ENCODE measurements at regions not wholly inside any gene's neighbourhood (a gene's known extent, or its start where the extent isn't known, plus 50 kb on each side); places are given as distances from the start of the nearest gene placed in this dataset.

DNA sequence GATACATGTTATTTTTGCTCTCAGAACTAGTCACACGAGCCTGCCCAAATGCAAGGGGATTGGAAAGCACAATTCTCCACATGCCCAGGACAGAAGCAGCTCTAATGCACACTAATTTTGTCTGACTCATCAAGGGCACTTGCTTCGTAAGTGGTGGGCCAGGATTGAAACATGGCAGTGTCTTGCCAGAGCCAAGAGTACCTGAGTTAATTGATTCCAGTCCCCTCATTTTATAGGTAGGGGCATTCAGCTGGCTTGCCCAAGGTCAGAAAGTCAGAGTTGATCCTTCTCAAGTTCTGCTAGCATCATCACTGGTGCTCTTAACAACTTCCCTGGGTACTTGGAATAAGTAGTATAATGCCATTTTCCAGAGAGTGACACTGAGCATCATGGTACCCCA lies 356.1 kb downstream of the ZNF326 start:
- TF ChIP-seq, protein P1, sequence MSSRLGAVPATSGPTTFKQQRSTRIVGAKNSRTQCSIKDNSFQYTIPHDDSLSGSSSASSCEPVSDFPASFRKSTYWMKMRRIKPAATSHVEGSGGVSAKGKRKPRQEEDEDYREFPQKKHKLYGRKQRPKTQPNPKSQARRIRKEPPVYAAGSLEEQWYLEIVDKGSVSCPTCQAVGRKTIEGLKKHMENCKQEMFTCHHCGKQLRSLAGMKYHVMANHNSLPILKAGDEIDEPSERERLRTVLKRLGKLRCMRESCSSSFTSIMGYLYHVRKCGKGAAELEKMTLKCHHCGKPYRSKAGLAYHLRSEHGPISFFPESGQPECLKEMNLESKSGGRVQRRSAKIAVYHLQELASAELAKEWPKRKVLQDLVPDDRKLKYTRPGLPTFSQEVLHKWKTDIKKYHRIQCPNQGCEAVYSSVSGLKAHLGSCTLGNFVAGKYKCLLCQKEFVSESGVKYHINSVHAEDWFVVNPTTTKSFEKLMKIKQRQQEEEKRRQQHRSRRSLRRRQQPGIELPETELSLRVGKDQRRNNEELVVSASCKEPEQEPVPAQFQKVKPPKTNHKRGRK (CRISPR knock-in tag; IDR thresholded peaks at IDR 0.05; ENCODE audit: borderline replicate concordance) = no peak
- TF ChIP-seq, protein P2, sequence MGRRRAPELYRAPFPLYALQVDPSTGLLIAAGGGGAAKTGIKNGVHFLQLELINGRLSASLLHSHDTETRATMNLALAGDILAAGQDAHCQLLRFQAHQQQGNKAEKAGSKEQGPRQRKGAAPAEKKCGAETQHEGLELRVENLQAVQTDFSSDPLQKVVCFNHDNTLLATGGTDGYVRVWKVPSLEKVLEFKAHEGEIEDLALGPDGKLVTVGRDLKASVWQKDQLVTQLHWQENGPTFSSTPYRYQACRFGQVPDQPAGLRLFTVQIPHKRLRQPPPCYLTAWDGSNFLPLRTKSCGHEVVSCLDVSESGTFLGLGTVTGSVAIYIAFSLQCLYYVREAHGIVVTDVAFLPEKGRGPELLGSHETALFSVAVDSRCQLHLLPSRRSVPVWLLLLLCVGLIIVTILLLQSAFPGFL (CRISPR knock-in tag; IDR thresholded peaks at IDR 0.05; ENCODE audit: borderline replicate concordance) = no peak
- TF ChIP-seq, protein P3, sequence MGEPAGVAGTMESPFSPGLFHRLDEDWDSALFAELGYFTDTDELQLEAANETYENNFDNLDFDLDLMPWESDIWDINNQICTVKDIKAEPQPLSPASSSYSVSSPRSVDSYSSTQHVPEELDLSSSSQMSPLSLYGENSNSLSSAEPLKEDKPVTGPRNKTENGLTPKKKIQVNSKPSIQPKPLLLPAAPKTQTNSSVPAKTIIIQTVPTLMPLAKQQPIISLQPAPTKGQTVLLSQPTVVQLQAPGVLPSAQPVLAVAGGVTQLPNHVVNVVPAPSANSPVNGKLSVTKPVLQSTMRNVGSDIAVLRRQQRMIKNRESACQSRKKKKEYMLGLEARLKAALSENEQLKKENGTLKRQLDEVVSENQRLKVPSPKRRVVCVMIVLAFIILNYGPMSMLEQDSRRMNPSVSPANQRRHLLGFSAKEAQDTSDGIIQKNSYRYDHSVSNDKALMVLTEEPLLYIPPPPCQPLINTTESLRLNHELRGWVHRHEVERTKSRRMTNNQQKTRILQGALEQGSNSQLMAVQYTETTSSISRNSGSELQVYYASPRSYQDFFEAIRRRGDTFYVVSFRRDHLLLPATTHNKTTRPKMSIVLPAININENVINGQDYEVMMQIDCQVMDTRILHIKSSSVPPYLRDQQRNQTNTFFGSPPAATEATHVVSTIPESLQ (CRISPR knock-in tag; IDR thresholded peaks at IDR 0.05) = no peak
- TF ChIP-seq HMGA2 (CRISPR knock-in tag; IDR thresholded peaks at IDR 0.05) = no peak

Data from WTC11 (cell line).